Neuronal stem cell (in vitro differentiated cells): ENCODE measurements at regions not wholly inside any gene's neighbourhood (a gene's known extent, or its start where the extent isn't known, plus 50 kb on each side); places are given as distances from the start of the nearest gene placed in this dataset.

Experiments used
- DNase-seq: peaks from one replicate; pipeline ENCODE4 v3.0.0-alpha.2; 2013; ENCODE audit warnings: low spot score
- H2AFZ ChIP-seq: one replicate; pipeline ENCODE4 v1.6.1; 2013; ENCODE audit warnings: mild to moderate bottlenecking, low read length, inconsistent platforms
- H2AK5ac ChIP-seq: 2 replicates; pipeline ENCODE4 v1.6.1; 2013; ENCODE audit warnings: low read depth, mild to moderate bottlenecking, inconsistent platforms, low read length, moderate library complexity, mixed read lengths
- H2BK120ac ChIP-seq: 2 replicates; pipeline ENCODE4 v1.6.1; 2013; ENCODE audit warnings: low read depth, mild to moderate bottlenecking, inconsistent platforms, low read length, moderate library complexity, mixed read lengths
- H2BK12ac ChIP-seq: one replicate; pipeline ENCODE4 v1.6.1; 2013; ENCODE audit warnings: low read length, inconsistent platforms
- H2BK15ac ChIP-seq: 2 replicates; pipeline ENCODE4 v1.6.1; 2013; ENCODE audit warnings: mild to moderate bottlenecking, low read length, inconsistent platforms, mixed read lengths
- H2BK5ac ChIP-seq: one replicate; pipeline ENCODE4 v1.6.1; 2013; ENCODE audit warnings: inconsistent platforms, mild to moderate bottlenecking, low read length, moderate library complexity
- H3K14ac ChIP-seq: one replicate; pipeline ENCODE4 v1.6.1; 2013; ENCODE audit warnings: low read length, inconsistent platforms
- H3K18ac ChIP-seq: 2 replicates; pipeline ENCODE4 v1.6.1; 2013; ENCODE audit warnings: low read length, inconsistent platforms
- H3K23ac ChIP-seq: 2 replicates; pipeline ENCODE4 v1.6.1; 2013; ENCODE audit warnings: low read depth, mild to moderate bottlenecking, mixed read lengths, low read length, inconsistent platforms; ENCODE audit not compliant: poor library complexity
- H3K27ac ChIP-seq: replicated peaks from 3 replicates; pipeline ENCODE4 v1.5.1; 2013; ENCODE audit warnings: low read length, inconsistent platforms
- H3K27me3 ChIP-seq, 3 experiments: 2 replicates each; pipeline ENCODE4 v1.6.1; 2013; ENCODE audit warnings: low read length in 3 of 3, mild to moderate bottlenecking in 2 of 3, inconsistent platforms in 1 of 3, low read depth in 1 of 3, mixed read lengths in 1 of 3, moderate library complexity in 1 of 3; ENCODE audit not compliant: control insufficient read depth in 3 of 3, insufficient read depth in 3 of 3
- H3K36me3 ChIP-seq, 2 donors: replicated peaks in 1 of 2; 2 replicates each; pipeline ENCODE4 v1.6.1; 2013; ENCODE audit warnings: low read length in 2 of 2; ENCODE audit not compliant: control insufficient read depth in 2 of 2, insufficient read depth in 2 of 2
- H3K4ac ChIP-seq: 2 replicates; pipeline ENCODE4 v1.6.1; 2013; ENCODE audit warnings: inconsistent platforms, mild to moderate bottlenecking, low read length, moderate library complexity
- H3K4me1 ChIP-seq, 2 donors: 1 replicate in 1 of 2; 2 replicates in 1 of 2; pipeline ENCODE4 v1.6.1; 2013; ENCODE audit warnings: low read length in 2 of 2, low read depth in 1 of 2; ENCODE audit not compliant: control insufficient read depth in 2 of 2, insufficient read depth in 1 of 2
- H3K4me2 ChIP-seq: one replicate; pipeline ENCODE4 v1.6.1; 2013; ENCODE audit warnings: mild to moderate bottlenecking, low read length, inconsistent platforms; ENCODE audit not compliant: insufficient read depth, poor library complexity, severe bottlenecking
- H3K4me3 ChIP-seq, 2 donors: 2 replicates each; pipeline ENCODE4 v1.5.1; 2013; ENCODE audit warnings: low read length in 2 of 2, mild to moderate bottlenecking in 2 of 2, inconsistent platforms in 1 of 2, moderate library complexity in 1 of 2
- H3K79me1 ChIP-seq: one replicate; pipeline ENCODE4 v1.6.1; 2013; ENCODE audit warnings: low read depth, mild to moderate bottlenecking, inconsistent platforms, low read length, moderate library complexity
- H3K9ac ChIP-seq: one replicate; pipeline ENCODE4 v1.6.1; 2013; ENCODE audit warnings: mild to moderate bottlenecking, low read depth, low read length, inconsistent platforms; ENCODE audit not compliant: poor library complexity
- H3K9me3 ChIP-seq, 2 donors: replicated peaks in 1 of 2; 2 replicates each; pipeline versions ENCODE3 to v1.6.1; 2013; ENCODE audit warnings: low read length in 2 of 2, mild to moderate bottlenecking in 2 of 2, inconsistent platforms in 1 of 2, low read depth in 1 of 2, mixed read lengths in 1 of 2, moderate library complexity in 1 of 2; ENCODE audit not compliant: control insufficient read depth in 2 of 2, insufficient read depth in 1 of 2
- H4K8ac ChIP-seq: one replicate; pipeline ENCODE4 v1.6.1; 2013; ENCODE audit warnings: low read depth, mild to moderate bottlenecking, inconsistent platforms, low read length, moderate library complexity
- H4K91ac ChIP-seq: one replicate; pipeline ENCODE4 v1.6.1; 2013; ENCODE audit warnings: low read length, low read depth, mild to moderate bottlenecking, inconsistent platforms; ENCODE audit not compliant: poor library complexity
- WGBS, 2 donors: extraction: QIAGEN DNeasy Blood & Tissue Kit; methylation state at CpG; one replicate each; pipeline ENCODE4 v1.1.7; 2013; ENCODE audit warnings: missing lambda C conversion rate in 2 of 2, mixed read lengths in 1 of 2; ENCODE audit not compliant: insufficient read length in 2 of 2, insufficient replicate concordance in 1 of 2; ENCODE audit errors: extremely low coverage in 2 of 2; 5-methylcytosine and 5-hydroxymethylcytosine counted together

- Histone ChIP-seq H2AFZ (no peak overlapping the region), H3K4me2 (no peak overlapping the region), H2BK120ac (no peak overlapping the region), H3K36me3 (no peaks in the 10 kb centered on the region), H3K14ac (no peak overlapping the region), H4K8ac (no peak overlapping the region), H4K91ac (no peak overlapping the region), H2BK15ac (no peak overlapping the region), H3K4me3 (no peak overlapping the region), H3K9ac (no peak overlapping the region), H3K27me3 (no peaks in the 10 kb centered on the region), H2AK5ac (no peak overlapping the region), H3K79me1 (no peaks in the 10 kb centered on the region), H3K27ac (no peak overlapping the region), H2BK5ac (no peak overlapping the region), H3K23ac (no peak overlapping the region), H3K4me1 (peaks cover 0 to 9% of the 10 kb centered on the region in 2 donors), H3K4ac (no peak overlapping the region), H2BK12ac (no peak overlapping the region), H3K18ac (no peak overlapping the region), H3K9me3 (no peaks in the 10 kb centered on the region)
- DNase-seq: no peak
Measured at GRCh38 chr16:17019366-17019765, 451.4 kb downstream of the XYLT1 start.

DNA sequence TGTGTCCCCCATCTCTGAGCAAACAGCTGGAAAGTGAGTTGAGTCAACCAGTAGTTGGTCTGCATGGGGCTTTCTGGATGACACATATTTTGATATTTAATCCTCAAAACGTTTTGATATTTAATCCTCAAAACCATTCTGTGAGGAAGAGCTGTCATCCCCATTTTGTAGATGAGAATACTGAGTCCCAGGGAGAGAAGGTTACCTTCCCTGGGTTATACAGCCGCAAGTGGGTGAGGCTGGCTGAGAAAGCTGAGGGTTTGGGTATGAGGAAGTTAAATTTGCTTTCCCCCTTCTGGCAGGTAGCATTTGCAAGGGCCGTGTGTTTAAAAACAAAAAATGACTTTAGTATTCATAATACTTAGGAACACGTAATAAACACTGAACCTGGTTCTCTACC lies 447.2 kb downstream of the XYLT1 start:
- H2BK120ac ChIP-seq: no peak overlapping the region
- H3K36me3 ChIP-seq: no peaks in the 10 kb centered on the region
- DNase-seq: no peak
- no peak overlapping the region for H3K23ac ChIP-seq
- H3K14ac ChIP-seq: no peak overlapping the region
- H2BK15ac ChIP-seq: no peak overlapping the region
- no peaks in the 10 kb centered on the region for H3K79me1 ChIP-seq
- H2BK5ac ChIP-seq: no peak overlapping the region
- H4K8ac ChIP-seq: no peak overlapping the region
- H3K27me3 ChIP-seq: no peaks in the 10 kb centered on the region
- no peak overlapping the region for H3K18ac ChIP-seq
- H2AK5ac ChIP-seq: no peak overlapping the region
- H2AFZ ChIP-seq: no peak overlapping the region
- H3K27ac ChIP-seq: peak overlapping the region; percentile 39
- no peak overlapping the region for H3K4me2 ChIP-seq
- H4K91ac ChIP-seq: no peak overlapping the region
- no peak overlapping the region for H3K4ac ChIP-seq
- WGBS, 2 donors: no CpG with 5 or more reads among the region's 4 CpGs
- H3K4me1 ChIP-seq: peaks cover 0 to 9% of the 10 kb centered on the region in 2 donors
- H3K9me3 ChIP-seq: peaks cover 0 to 2% of the 10 kb centered on the region in 2 donors
- H2BK12ac ChIP-seq: no peak overlapping the region
- H3K4me3 ChIP-seq: no peak overlapping the region
- H3K9ac ChIP-seq: no peak overlapping the region

DNA sequence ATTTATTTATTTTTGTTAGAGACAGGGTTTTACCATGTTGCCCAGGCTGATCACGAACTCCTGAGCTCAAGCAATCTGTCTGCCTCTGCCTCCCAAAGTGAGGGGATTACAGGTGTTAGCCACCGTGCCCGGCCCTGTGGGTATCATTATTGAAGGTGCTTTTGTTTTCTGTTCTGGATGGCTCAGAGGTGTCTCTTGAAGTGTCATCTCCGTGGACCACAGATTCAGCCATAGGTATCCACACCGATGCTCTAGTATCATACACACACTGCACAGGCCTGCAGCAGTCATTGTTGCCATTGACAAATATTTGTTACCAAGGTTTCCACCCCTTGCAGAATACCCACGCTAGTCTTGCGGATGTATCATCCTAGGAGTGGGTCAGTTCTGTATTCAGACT lies 446.2 kb downstream of the XYLT1 start:
- Histone ChIP-seq H3K27me3 (no peaks in the 10 kb centered on the region), H3K9me3 (peaks cover 0 to 2% of the 10 kb centered on the region in 2 donors), H3K9ac (no peak overlapping the region), H3K4me1 (peaks cover 0 to 9% of the 10 kb centered on the region in 2 donors), H3K27ac (no peak overlapping the region), H3K4me3 (no peak overlapping the region), H4K8ac (no peak overlapping the region), H2BK12ac (no peak overlapping the region), H2AFZ (no peak overlapping the region), H3K14ac (no peak overlapping the region), H3K79me1 (no peaks in the 10 kb centered on the region), H2BK15ac (no peak overlapping the region), H3K4me2 (no peak overlapping the region), H2BK5ac (no peak overlapping the region), H3K36me3 (no peaks in the 10 kb centered on the region), H2BK120ac (no peak overlapping the region), H3K18ac (no peak overlapping the region), H3K23ac (no peak overlapping the region), H2AK5ac (no peak overlapping the region), H4K91ac (no peak overlapping the region), H3K4ac (no peak overlapping the region)
- WGBS, 2 donors: no CpG with 5 or more reads among the region's 7 CpGs
- no peak for DNase-seq

DNA sequence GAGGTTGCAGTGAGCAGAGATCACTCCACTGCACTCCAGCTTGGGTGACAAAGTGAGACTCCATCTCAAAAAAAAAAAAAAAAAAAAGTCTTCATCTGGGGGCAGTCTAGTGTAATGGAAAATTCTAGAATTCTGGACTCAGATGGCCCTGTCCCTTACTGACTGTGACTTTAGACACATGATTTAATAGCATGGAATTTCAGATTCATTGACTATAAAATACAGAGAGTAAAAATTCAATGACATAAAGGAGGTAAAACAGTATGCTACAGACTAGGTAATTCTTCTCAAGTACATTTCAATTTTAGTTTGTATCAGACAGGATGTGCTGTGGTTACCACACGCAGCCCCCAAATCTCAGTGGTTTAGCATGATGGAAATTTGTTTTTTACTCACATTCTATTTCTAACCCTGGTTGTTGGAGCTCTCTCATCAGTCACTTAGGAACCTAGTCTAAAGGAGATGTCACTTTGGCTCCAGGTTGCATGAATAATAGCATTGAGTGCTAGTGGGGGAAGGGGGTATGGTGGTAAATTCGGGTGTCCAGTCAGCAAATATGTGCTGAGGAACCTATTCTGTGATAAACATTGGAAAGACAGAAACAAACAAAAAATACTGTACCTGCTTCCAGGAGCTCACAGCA lies 444.0 kb downstream of the XYLT1 start:
- Histone ChIP-seq H2BK120ac (no peak overlapping the region), H3K18ac (no peak overlapping the region), H2BK15ac (no peak overlapping the region), H3K4ac (no peak overlapping the region), H3K4me3 (no peak overlapping the region), H2BK12ac (no peak overlapping the region), H2BK5ac (no peak overlapping the region), H3K27ac (no peak overlapping the region), H3K23ac (no peak overlapping the region), H3K79me1 (no peaks in the 10 kb centered on the region), H3K14ac (no peak overlapping the region), H3K4me2 (no peak overlapping the region), H3K9me3 (peaks cover 2 to 5% of the 10 kb centered on the region in 2 donors), H3K9ac (no peak overlapping the region), H4K8ac (no peak overlapping the region), H2AFZ (no peak overlapping the region), H2AK5ac (no peak overlapping the region), H3K27me3 (no peaks in the 10 kb centered on the region), H3K36me3 (no peaks in the 10 kb centered on the region), H3K4me1 (peaks cover 0 to 9% of the 10 kb centered on the region in 2 donors), H4K91ac (no peak overlapping the region)
- DNase-seq: no peak
- WGBS, 2 donors: no CpG with 5 or more reads among the region's 2 CpGs
